Parathyroid adenoma (tissue), 2 donors: ENCODE measurements at regions not wholly inside any gene's neighbourhood (a gene's known extent, or its start where the extent isn't known, plus 50 kb on each side); places are given as distances from the start of the nearest gene placed in this dataset.

ENCODE experiments used
- H2AFZ ChIP-seq: fragments of 300-600 bp; sonication (generic); one replicate; pipeline ENCODE4 v1.7.0; 2017; ENCODE audit warnings: antibody characterized with exemption, mild to moderate bottlenecking
- H3K27ac ChIP-seq: fragments of 300-600 bp; sonication (generic); one replicate; pipeline ENCODE4 v1.7.0; 2017
- H3K27me3 ChIP-seq: fragments of 300-600 bp; sonication (generic); one replicate; pipeline ENCODE4 v1.7.0; 2017; ENCODE audit warnings: low read length; ENCODE audit not compliant: control insufficient read depth, insufficient read depth
- H3K36me3 ChIP-seq: fragments of 300-600 bp; sonication (generic); one replicate; pipeline ENCODE4 v1.7.0; 2017; ENCODE audit warnings: low read length; ENCODE audit not compliant: control insufficient read depth, insufficient read depth
- H3K4me1 ChIP-seq: fragments of 300-600 bp; sonication (generic); one replicate; pipeline ENCODE4 v1.7.0; 2017; ENCODE audit warnings: control low read depth
- H3K4me2 ChIP-seq: fragments of 300-600 bp; sonication (generic); one replicate; pipeline ENCODE4 v1.7.0; 2017; ENCODE audit warnings: low read length
- H3K4me3 ChIP-seq: fragments of 300-600 bp; sonication (generic); one replicate; pipeline ENCODE4 v1.7.0; 2017; ENCODE audit warnings: low read depth, low read length
- H3K79me2 ChIP-seq: fragments of 300-600 bp; sonication (generic); one replicate; pipeline ENCODE4 v1.7.0; 2017; ENCODE audit warnings: control low read depth
- H3K9ac ChIP-seq: fragments of 300-600 bp; sonication (generic); one replicate; pipeline ENCODE4 v1.7.0; 2017; ENCODE audit warnings: mild to moderate bottlenecking
- H3K9me3 ChIP-seq: fragments of 300-600 bp; sonication (generic); one replicate; pipeline ENCODE4 v1.7.0; 2017; ENCODE audit warnings: low read length; ENCODE audit not compliant: control insufficient read depth
- TF ChIP-seq, protein P1 (sequence below): fragments of 300-600 bp; sonication (generic); IDR thresholded peaks from one replicate; pipeline ENCODE4 v1.7.0; 2017; ENCODE audit warnings: antibody characterized with exemption, mild to moderate bottlenecking
- donor health status: primary hyperparathyroidism.

DNA sequence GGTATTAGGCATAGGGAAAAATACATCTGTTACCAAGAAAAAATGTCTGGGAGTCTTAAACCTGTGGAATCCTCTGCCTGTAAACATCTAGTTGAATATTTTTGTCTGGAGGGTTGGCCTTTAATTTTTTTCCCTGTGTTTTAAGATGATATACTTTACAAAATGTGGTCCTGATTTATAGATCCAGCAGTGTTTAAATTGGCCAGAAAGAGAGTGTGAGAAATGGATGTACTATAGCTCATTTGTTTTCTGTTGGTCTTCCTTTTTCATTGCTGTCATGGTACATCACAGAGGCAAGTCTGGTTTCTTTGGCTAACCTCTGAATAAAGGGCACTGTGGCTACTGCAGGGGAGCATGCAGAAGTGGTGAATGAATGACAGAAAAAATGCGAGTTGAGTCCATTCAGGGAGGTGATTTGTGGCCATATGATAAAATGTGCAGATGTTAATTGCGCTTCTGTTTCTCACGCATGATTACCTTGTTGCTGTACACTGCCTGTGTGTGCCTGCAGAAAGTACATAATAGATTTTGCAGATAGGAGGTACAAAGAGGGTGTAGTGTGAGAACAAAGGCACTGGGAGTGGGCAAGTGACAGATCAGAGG lies 150.0 kb downstream of the NFKBIZ start:
- no peak overlapping the region for H3K9ac ChIP-seq
- no peak overlapping the region for H2AFZ ChIP-seq
- no peak overlapping the region for H3K4me2 ChIP-seq
- no peaks in the 10 kb centered on the region for H3K4me1 ChIP-seq
- no peak overlapping the region for H3K4me3 ChIP-seq
- no peaks in the 10 kb centered on the region for H3K79me2 ChIP-seq
- no peaks in the 10 kb centered on the region for H3K27me3 ChIP-seq
- H3K36me3 ChIP-seq: no peaks in the 10 kb centered on the region
- H3K27ac ChIP-seq: no peak overlapping the region
- TF ChIP-seq, protein P1, sequence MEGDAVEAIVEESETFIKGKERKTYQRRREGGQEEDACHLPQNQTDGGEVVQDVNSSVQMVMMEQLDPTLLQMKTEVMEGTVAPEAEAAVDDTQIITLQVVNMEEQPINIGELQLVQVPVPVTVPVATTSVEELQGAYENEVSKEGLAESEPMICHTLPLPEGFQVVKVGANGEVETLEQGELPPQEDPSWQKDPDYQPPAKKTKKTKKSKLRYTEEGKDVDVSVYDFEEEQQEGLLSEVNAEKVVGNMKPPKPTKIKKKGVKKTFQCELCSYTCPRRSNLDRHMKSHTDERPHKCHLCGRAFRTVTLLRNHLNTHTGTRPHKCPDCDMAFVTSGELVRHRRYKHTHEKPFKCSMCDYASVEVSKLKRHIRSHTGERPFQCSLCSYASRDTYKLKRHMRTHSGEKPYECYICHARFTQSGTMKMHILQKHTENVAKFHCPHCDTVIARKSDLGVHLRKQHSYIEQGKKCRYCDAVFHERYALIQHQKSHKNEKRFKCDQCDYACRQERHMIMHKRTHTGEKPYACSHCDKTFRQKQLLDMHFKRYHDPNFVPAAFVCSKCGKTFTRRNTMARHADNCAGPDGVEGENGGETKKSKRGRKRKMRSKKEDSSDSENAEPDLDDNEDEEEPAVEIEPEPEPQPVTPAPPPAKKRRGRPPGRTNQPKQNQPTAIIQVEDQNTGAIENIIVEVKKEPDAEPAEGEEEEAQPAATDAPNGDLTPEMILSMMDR: no peak
- no peaks in the 10 kb centered on the region for H3K9me3 ChIP-seq

DNA sequence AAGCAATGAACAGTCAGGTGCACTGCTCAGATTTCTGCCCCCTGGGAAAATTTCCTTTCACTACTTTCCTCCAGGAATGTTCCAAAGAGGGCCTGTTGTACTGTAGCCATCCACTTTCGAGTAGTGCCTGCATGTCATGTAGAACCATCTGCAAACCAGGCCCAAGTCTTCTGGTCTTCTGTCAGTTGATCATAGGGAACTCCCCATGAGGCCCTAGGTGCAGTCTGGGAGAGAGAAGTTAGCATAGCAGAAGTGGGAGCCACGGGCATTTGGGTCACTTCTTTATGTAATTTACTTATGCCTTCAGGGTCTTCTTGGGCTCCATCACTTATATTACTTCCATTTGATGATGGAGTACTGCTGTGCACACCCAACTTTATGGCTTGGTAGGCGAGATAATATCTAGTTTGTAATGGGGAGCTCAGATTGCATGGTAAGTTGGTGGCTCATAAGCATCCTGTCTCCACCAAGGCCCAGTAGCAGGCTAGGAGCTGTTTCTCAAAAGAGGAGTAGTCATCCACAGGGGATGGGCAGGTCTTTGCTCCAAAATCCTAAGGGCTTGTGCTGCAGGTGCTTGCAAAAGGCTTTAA lies 151.4 kb downstream of the NFKBIZ start:
- H2AFZ ChIP-seq: no peak overlapping the region
- no peak overlapping the region for H3K27ac ChIP-seq
- no peak overlapping the region for H3K9ac ChIP-seq
- no peaks in the 10 kb centered on the region for H3K4me1 ChIP-seq
- H3K9me3 ChIP-seq: no peaks in the 10 kb centered on the region
- H3K79me2 ChIP-seq: no peaks in the 10 kb centered on the region
- H3K36me3 ChIP-seq: no peaks in the 10 kb centered on the region
- no peak overlapping the region for H3K4me2 ChIP-seq
- H3K4me3 ChIP-seq: no peak overlapping the region
- no peaks in the 10 kb centered on the region for H3K27me3 ChIP-seq
- TF ChIP-seq, protein P1: no peak

GRCh38 chr3:102002056-102002455 lies 152.7 kb downstream of the NFKBIZ start:
- no peak overlapping the region for H3K9ac ChIP-seq
- no peaks in the 10 kb centered on the region for H3K4me1 ChIP-seq
- no peaks in the 10 kb centered on the region for H3K79me2 ChIP-seq
- H2AFZ ChIP-seq: no peak overlapping the region
- no peak overlapping the region for H3K4me3 ChIP-seq
- TF ChIP-seq, protein P1: no peak
- H3K36me3 ChIP-seq: no peaks in the 10 kb centered on the region
- no peak overlapping the region for H3K4me2 ChIP-seq
- H3K27ac ChIP-seq: no peak overlapping the region
- no peaks in the 10 kb centered on the region for H3K27me3 ChIP-seq
- no peaks in the 10 kb centered on the region for H3K9me3 ChIP-seq

DNA sequence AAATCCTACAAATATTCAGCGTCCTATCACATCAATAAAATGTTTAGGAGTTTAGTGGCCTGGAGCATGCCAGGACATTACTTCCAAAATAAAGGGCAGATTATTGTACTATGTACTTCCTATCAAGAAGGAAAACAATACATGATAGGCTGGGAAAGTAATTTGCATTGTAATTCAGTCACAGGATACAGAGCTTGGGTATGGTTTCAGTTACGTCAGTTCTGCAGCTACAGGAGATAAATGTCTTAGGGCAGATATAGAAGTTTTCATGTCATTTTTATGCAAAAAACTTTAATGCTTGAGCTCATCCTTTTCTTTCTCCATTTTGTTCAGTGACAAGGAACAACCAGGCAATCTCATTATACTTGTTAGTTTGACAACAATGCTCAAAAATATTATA lies 155.2 kb downstream of the NFKBIZ start:
- TF ChIP-seq, protein P1: no peak
- Histone ChIP-seq H3K4me2 (no peak overlapping the region), H3K79me2 (no peaks in the 10 kb centered on the region), H3K4me3 (no peak overlapping the region), H3K9me3 (no peaks in the 10 kb centered on the region), H3K9ac (no peak overlapping the region), H3K27ac (no peak overlapping the region), H3K27me3 (no peaks in the 10 kb centered on the region), H2AFZ (no peak overlapping the region), H3K4me1 (no peaks in the 10 kb centered on the region), H3K36me3 (no peaks in the 10 kb centered on the region)

GRCh38 chr3:102005551-102005950 lies 156.2 kb downstream of the NFKBIZ start:
- no peaks in the 10 kb centered on the region for H3K4me1 ChIP-seq
- H3K9me3 ChIP-seq: no peaks in the 10 kb centered on the region
- no peak overlapping the region for H2AFZ ChIP-seq
- no peak overlapping the region for H3K9ac ChIP-seq
- H3K4me2 ChIP-seq: no peak overlapping the region
- H3K27ac ChIP-seq: no peak overlapping the region
- no peaks in the 10 kb centered on the region for H3K36me3 ChIP-seq
- TF ChIP-seq, protein P1: no peak
- H3K4me3 ChIP-seq: no peak overlapping the region
- H3K27me3 ChIP-seq: no peaks in the 10 kb centered on the region
- no peaks in the 10 kb centered on the region for H3K79me2 ChIP-seq
